H9 (cell line): ENCODE measurements at regions not wholly inside any gene's neighbourhood (a gene's known extent, or its start where the extent isn't known, plus 50 kb on each side); places are given as distances from the start of the nearest gene placed in this dataset.

Source experiments
- DNase-seq: peaks from one replicate; pipeline ENCODE4 v3.0.0-alpha.2; 2017
- H2AFZ ChIP-seq: one replicate; pipeline ENCODE4 v1.6.1; 2013; ENCODE audit warnings: mild to moderate bottlenecking, low read length, control low read depth, moderate library complexity
- H2AK5ac ChIP-seq: 2 replicates; pipeline ENCODE4 v1.6.1; 2013; ENCODE audit warnings: low read length, control low read depth, mixed read lengths; ENCODE audit not compliant: insufficient read length
- H2BK120ac ChIP-seq: one replicate; pipeline ENCODE4 v1.6.1; 2013; ENCODE audit warnings: low read depth, mild to moderate bottlenecking, low read length, control low read depth, inconsistent platforms; ENCODE audit not compliant: poor library complexity, severe bottlenecking
- H2BK12ac ChIP-seq: 2 replicates; pipeline ENCODE4 v1.6.1; 2013; ENCODE audit warnings: low read length, control low read depth, mixed read lengths, low read depth; ENCODE audit not compliant: insufficient read length
- H2BK15ac ChIP-seq: 2 replicates; pipeline ENCODE4 v1.6.1; 2013; ENCODE audit warnings: low read depth, low read length, control low read depth
- H2BK20ac ChIP-seq: one replicate; pipeline ENCODE4 v1.6.1; 2013; ENCODE audit warnings: low read depth, mild to moderate bottlenecking, low read length, control low read depth, inconsistent platforms; ENCODE audit not compliant: poor library complexity, severe bottlenecking
- H2BK5ac ChIP-seq: 2 replicates; pipeline ENCODE4 v1.6.1; 2013; ENCODE audit warnings: low read length, control low read depth, mixed read lengths; ENCODE audit not compliant: insufficient read length
- H3K14ac ChIP-seq: 2 replicates; pipeline ENCODE4 v1.6.1; 2013; ENCODE audit warnings: low read length, control low read depth; ENCODE audit not compliant: insufficient read depth
- H3K18ac ChIP-seq: 2 replicates; pipeline ENCODE4 v1.6.1; 2013; ENCODE audit warnings: low read depth, mild to moderate bottlenecking, mixed read lengths, low read length, control low read depth; ENCODE audit not compliant: insufficient read length
- H3K23ac ChIP-seq: 2 replicates; pipeline ENCODE4 v1.6.1; 2013; ENCODE audit warnings: low read length, control low read depth, mixed read lengths, low read depth; ENCODE audit not compliant: insufficient read length
- H3K23me2 ChIP-seq: 2 replicates; pipeline ENCODE4 v1.6.1; 2013; ENCODE audit warnings: low read depth, mild to moderate bottlenecking, mixed read lengths, low read length, control low read depth; ENCODE audit not compliant: insufficient read length, poor library complexity, severe bottlenecking
- H3K27ac ChIP-seq: 2 replicates; pipeline ENCODE4 v1.5.1; 2013; ENCODE audit warnings: low read length, control low read depth, mixed read lengths, low read depth; ENCODE audit not compliant: insufficient read length
- H3K27me3 ChIP-seq: 2 replicates; pipeline ENCODE4 v1.6.1; 2013; ENCODE audit warnings: low read length, control low read depth, inconsistent platforms; ENCODE audit not compliant: insufficient read depth
- H3K4ac ChIP-seq: 2 replicates; pipeline ENCODE4 v1.6.1; 2013; ENCODE audit warnings: low read depth, mild to moderate bottlenecking, control low read depth, inconsistent platforms, low read length, moderate library complexity
- H3K4me1 ChIP-seq: 2 replicates; pipeline ENCODE4 v1.6.1; 2013; ENCODE audit warnings: low read length, control low read depth, inconsistent platforms; ENCODE audit not compliant: insufficient read depth
- H3K4me2 ChIP-seq: 2 replicates; pipeline ENCODE4 v1.6.1; 2013; ENCODE audit warnings: low read length, control low read depth, mixed read lengths; ENCODE audit not compliant: insufficient read length, insufficient read depth
- H3K56ac ChIP-seq: 2 replicates; pipeline ENCODE4 v1.6.1; 2013; ENCODE audit warnings: low read depth, mild to moderate bottlenecking, mixed read lengths, low read length, control low read depth; ENCODE audit not compliant: insufficient read length
- H3K79me1 ChIP-seq: 2 replicates; pipeline ENCODE4 v1.6.1; 2013; ENCODE audit warnings: low read depth, mild to moderate bottlenecking, moderate library complexity, low read length, control low read depth, inconsistent platforms; ENCODE audit not compliant: insufficient read depth, poor library complexity, severe bottlenecking
- H3K79me2 ChIP-seq: 2 replicates; pipeline ENCODE4 v1.6.1; 2013; ENCODE audit warnings: low read length, control low read depth, inconsistent platforms; ENCODE audit not compliant: insufficient read depth
- H3K9ac ChIP-seq: 2 replicates; pipeline ENCODE4 v1.6.1; 2013; ENCODE audit warnings: low read length, control low read depth, mixed read lengths; ENCODE audit not compliant: insufficient read length; ENCODE audit errors: extremely low read depth
- H3K9me3 ChIP-seq: one replicate; pipeline ENCODE4 v1.6.1; 2013; ENCODE audit warnings: low read depth, low read length, inconsistent platforms; ENCODE audit not compliant: control insufficient read depth
- H3T11ph ChIP-seq: one replicate; pipeline ENCODE4 v1.6.1; 2013; ENCODE audit warnings: mild to moderate bottlenecking, low read length, control low read depth, inconsistent platforms
- H4K20me1 ChIP-seq: one replicate; pipeline ENCODE4 v1.6.1; 2013; ENCODE audit not compliant: control insufficient read depth, insufficient read length, insufficient read depth
- H4K5ac ChIP-seq: 2 replicates; pipeline ENCODE4 v1.6.1; 2013; ENCODE audit warnings: low read depth, mild to moderate bottlenecking, mixed read lengths, low read length, control low read depth; ENCODE audit not compliant: insufficient read length
- H4K8ac ChIP-seq: replicated peaks from 2 replicates; pipeline ENCODE4 v1.6.1; 2013; ENCODE audit warnings: low read length, control low read depth, mixed read lengths, low read depth; ENCODE audit not compliant: insufficient read length
- H4K91ac ChIP-seq: 2 replicates; pipeline ENCODE4 v1.6.1; 2013; ENCODE audit warnings: low read depth, mild to moderate bottlenecking, moderate library complexity, mixed read lengths, low read length, control low read depth; ENCODE audit not compliant: insufficient read length
- H3K27ac Mint-ChIP-seq, 3 experiments: 2 replicates in 2 of 3; 3 replicates in 1 of 3; pipeline ENCODE4 v1.8.0; 2020 to 2021; ENCODE audit warnings: mixed read lengths in 3 of 3, mild to moderate bottlenecking in 1 of 3, moderate library complexity in 1 of 3
- H3K27me3 Mint-ChIP-seq: 2 replicates; pipeline ENCODE4 v1.8.0; 2021; ENCODE audit warnings: low read depth, mild to moderate bottlenecking, moderate library complexity, mixed read lengths
- H3K36me3 Mint-ChIP-seq, 3 experiments: 2 replicates in 2 of 3; 3 replicates in 1 of 3; pipeline ENCODE4 v1.8.0; 2020 to 2021; ENCODE audit warnings: low read depth in 3 of 3, mixed read lengths in 3 of 3; ENCODE audit not compliant: insufficient read depth in 1 of 3
- H3K4me1 Mint-ChIP-seq, 2 experiments: 2 replicates each; pipeline ENCODE4 v1.8.0; 2020; ENCODE audit warnings: mixed read lengths in 2 of 2
- H3K4me3 Mint-ChIP-seq, 2 experiments: 2 replicates in 1 of 2; 3 replicates in 1 of 2; pipeline ENCODE4 v1.8.0; 2020 to 2021; ENCODE audit warnings: mild to moderate bottlenecking in 2 of 2, mixed read lengths in 2 of 2, moderate library complexity in 1 of 2
- H3K9me3 Mint-ChIP-seq, 2 experiments: 2 replicates in 1 of 2; 3 replicates in 1 of 2; pipeline ENCODE4 v1.8.0; 2020; ENCODE audit warnings: mild to moderate bottlenecking in 2 of 2, mixed read lengths in 2 of 2, moderate library complexity in 1 of 2
- WGBS: extraction: QIAGEN DNeasy Blood & Tissue Kit; methylation state at CpG from one replicate; pipeline ENCODE4 v1.1.7; 2013; ENCODE audit warnings: missing lambda C conversion rate, low lambda C conversion rate, mixed read lengths; ENCODE audit not compliant: insufficient read length; ENCODE audit errors: extremely low coverage; 5-methylcytosine and 5-hydroxymethylcytosine counted together
- TF ChIP-seq, protein P1 (sequence below): fragments of 200-600 bp; sonication (generic); conservative IDR thresholded peaks from 3 replicates; pipeline ENCODE4 v1.8.0; 2021; ENCODE audit warnings: antibody characterized with exemption, mild to moderate bottlenecking

DNA sequence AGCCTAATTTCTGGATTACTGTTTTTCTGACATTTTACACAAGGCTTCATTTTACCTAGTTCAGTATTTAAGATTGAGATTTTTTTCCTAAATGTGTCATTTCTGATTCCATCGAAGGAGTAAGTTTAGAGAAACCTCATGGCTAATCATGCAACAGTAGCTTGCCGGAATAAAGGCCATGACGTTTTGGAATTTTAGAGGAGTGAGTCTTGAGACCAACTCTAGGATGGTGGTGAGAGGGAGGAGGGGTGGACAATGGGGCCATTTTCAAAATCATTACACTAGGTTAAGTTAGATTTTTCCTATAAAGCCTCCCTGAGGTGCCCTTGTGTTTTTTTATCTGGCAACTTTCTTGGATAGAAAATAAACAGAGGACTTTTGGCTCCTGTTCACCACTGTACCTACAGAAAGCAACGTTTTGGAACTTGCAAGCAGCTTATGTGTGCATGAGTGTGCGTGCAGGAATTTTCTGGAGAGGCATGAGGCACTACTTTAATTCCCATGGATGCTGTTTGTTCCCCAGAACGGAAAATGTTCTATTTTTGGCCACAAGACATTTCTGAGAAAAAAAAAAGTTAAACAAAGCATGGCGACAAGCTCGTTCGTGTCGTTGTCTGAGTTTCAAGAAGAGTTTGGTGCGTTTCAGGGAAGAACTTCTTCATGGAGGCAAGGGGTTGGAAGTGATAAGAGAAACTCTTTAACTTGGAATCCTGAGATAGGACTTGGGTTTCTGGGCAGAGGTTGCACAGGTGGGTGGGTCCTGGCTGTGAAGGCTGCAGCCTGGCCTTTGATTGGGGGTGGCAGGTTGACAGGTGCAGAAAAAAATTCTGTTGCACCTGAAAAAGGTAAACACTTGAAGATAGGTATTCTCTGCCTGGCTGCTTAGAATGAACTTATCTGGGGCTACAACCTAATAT is 178.1 kb downstream of the PTEN start:
- Histone ChIP-seq H3K23ac (no peak overlapping the region), H4K5ac (no peak overlapping the region), H3K4me2 (no peak overlapping the region), H3K4ac (no peak overlapping the region), H4K8ac (no peak overlapping the region), H3K9me3 (no peaks in the 10 kb centered on the region), H3K23me2 (no peaks in the 10 kb centered on the region), H2BK5ac (no peak overlapping the region), H3K27me3 (no peaks in the 10 kb centered on the region), H3K79me1 (no peaks in the 10 kb centered on the region), H2BK12ac (no peak overlapping the region), H2BK120ac (no peak overlapping the region), H3K9ac (no peak overlapping the region), H4K20me1 (no peaks in the 10 kb centered on the region), H3K79me2 (no peaks in the 10 kb centered on the region), H3T11ph (no peak overlapping the region), H3K56ac (no peak overlapping the region), H3K4me1 (peaks cover 8% of the 10 kb centered on the region; the same call in 1 of the 2 replicates), H3K18ac (no peak overlapping the region), H3K14ac (no peak overlapping the region), H2AK5ac (no peak overlapping the region), H2BK15ac (no peak overlapping the region), H3K27ac (no peak overlapping the region), H2BK20ac (no peak overlapping the region), H4K91ac (no peak overlapping the region), H2AFZ (no peak overlapping the region)
- no CpG with 5 or more reads among the region's 11 CpGs for WGBS
- Mint-ChIP-seq H3K27me3 (peaks cover 5% of the 10 kb centered on the region), H3K4me1 (peaks cover 23 to 30% of the 10 kb centered on the region in 2 experiments), H3K27ac (no peak overlapping the region), H3K4me3 (no peak overlapping the region), H3K36me3 (peaks cover 0 to 2% (median 0%) of the 10 kb centered on the region in 3 experiments; a peak in 4 of 7 replicates), H3K9me3 (peaks cover 0 to 5% of the 10 kb centered on the region in 2 experiments; a peak in 2 of 5 replicates)
- TF ChIP-seq, protein P1, sequence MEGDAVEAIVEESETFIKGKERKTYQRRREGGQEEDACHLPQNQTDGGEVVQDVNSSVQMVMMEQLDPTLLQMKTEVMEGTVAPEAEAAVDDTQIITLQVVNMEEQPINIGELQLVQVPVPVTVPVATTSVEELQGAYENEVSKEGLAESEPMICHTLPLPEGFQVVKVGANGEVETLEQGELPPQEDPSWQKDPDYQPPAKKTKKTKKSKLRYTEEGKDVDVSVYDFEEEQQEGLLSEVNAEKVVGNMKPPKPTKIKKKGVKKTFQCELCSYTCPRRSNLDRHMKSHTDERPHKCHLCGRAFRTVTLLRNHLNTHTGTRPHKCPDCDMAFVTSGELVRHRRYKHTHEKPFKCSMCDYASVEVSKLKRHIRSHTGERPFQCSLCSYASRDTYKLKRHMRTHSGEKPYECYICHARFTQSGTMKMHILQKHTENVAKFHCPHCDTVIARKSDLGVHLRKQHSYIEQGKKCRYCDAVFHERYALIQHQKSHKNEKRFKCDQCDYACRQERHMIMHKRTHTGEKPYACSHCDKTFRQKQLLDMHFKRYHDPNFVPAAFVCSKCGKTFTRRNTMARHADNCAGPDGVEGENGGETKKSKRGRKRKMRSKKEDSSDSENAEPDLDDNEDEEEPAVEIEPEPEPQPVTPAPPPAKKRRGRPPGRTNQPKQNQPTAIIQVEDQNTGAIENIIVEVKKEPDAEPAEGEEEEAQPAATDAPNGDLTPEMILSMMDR: no peak
- DNase-seq: no peak
